SW 1271 (cell line): ENCODE measurements at regions not wholly inside any gene's neighbourhood (a gene's known extent, or its start where the extent isn't known, plus 50 kb on each side); places are given as distances from the start of the nearest gene placed in this dataset.
"Not testable (repeated sequence)": the region's sequence is repeated elsewhere in the genome, so short reads cannot be mapped to it uniquely, and the experiment has no call there.

ENCODE experiments used
- DNase-seq, 2 experiments: peaks; one replicate each; lab custom pipeline; 2025; lab: John Stamatoyannopoulos, UW

- no peak for DNase-seq
These were observed 175.8 kb downstream of the TLE3 start for GRCh38 chr15:69921626-69922619.

- no peak for DNase-seq
These were observed 173.2 kb downstream of the TLE3 start for GRCh38 chr15:69924531-69924930.

GRCh38 chr15:69926006-69926405 is 171.7 kb downstream of the TLE3 start:
- DNase-seq = no peak

- DNase-seq = no peak
These were observed 171.0 kb downstream of the TLE3 start for GRCh38 chr15:69926721-69927120.

GRCh38 chr15:69928890-69929289 is 168.8 kb downstream of the TLE3 start:
- DNase-seq = not testable (repeated sequence)

GRCh38 chr15:69929905-69930630 is 167.6 kb downstream of the TLE3 start:
- no peak for DNase-seq

GRCh38 chr15:69930754-69931153 is 167.0 kb downstream of the TLE3 start:
- DNase-seq = no peak

- DNase-seq = no peak
These were observed 166.6 kb downstream of the TLE3 start for GRCh38 chr15:69931156-69931555.

GRCh38 chr15:69934607-69935006 is 163.1 kb downstream of the TLE3 start:
- no peak for DNase-seq

GRCh38 chr15:69939513-69940440 is 157.9 kb downstream of the TLE3 start:
- DNase-seq = no peak

- no peak for DNase-seq
These were observed 157.0 kb downstream of the TLE3 start for GRCh38 chr15:69940441-69941300.

- no peak for DNase-seq
These were observed 156.5 kb downstream of the TLE3 start for GRCh38 chr15:69941301-69941605.

GRCh38 chr15:69941706-69942495 is 155.8 kb downstream of the TLE3 start:
- no peak for DNase-seq

GRCh38 chr15:69943637-69944036 is 154.1 kb downstream of the TLE3 start:
- no peak for DNase-seq

- no peak for DNase-seq
These were observed 152.0 kb downstream of the TLE3 start for GRCh38 chr15:69945729-69946128.

- no peak for DNase-seq
These were observed 150.8 kb downstream of the TLE3 start for GRCh38 chr15:69946870-69947269.

- DNase-seq = no peak
These were observed 150.3 kb downstream of the TLE3 start for GRCh38 chr15:69947394-69947793.

GRCh38 chr15:69949485-69949884 is 148.2 kb downstream of the TLE3 start:
- no peak for DNase-seq

GRCh38 chr15:69951256-69951897 is 146.3 kb downstream of the TLE3 start:
- no peak for DNase-seq
